ENCODE measurements at regions not wholly inside any gene's neighbourhood (a gene's known extent, or its start where the extent isn't known, plus 50 kb on each side); places are given as distances from the start of the nearest gene placed in this dataset.
"Not testable (repeated sequence)": the region's sequence is repeated elsewhere in the genome, so short reads cannot be mapped to it uniquely, and the experiment has no call there.

GRCh38 chr4:77308843-77309242, 151.8 kb downstream of the CCNG2 start:
- peak in 1 of 2 experiments; percentile 1 for DNase-seq

DNA sequence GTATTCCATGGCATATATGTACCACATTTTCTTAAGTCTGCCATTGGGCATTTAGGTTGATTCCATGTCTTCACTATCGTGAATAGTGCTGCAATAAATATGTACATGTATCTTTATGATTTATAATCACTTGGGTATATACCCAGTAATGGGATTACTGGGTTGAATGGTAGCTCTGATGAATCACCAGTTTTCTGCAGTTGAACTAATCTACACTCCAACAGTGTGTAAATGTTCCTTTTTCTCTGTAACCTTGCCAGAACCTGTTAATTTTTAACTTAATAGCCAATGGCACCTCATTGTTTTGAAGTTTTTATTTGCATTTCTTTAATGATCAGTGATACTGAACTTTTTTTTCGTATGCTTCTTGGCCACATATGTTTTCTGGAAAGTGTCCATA, 152.5 kb downstream of the CCNG2 start:
- DNase-seq, result no peak

- no peak for DNase-seq
Observed at GRCh38 chr4:77310931-77311330, 153.9 kb downstream of the CCNG2 start.

DNA sequence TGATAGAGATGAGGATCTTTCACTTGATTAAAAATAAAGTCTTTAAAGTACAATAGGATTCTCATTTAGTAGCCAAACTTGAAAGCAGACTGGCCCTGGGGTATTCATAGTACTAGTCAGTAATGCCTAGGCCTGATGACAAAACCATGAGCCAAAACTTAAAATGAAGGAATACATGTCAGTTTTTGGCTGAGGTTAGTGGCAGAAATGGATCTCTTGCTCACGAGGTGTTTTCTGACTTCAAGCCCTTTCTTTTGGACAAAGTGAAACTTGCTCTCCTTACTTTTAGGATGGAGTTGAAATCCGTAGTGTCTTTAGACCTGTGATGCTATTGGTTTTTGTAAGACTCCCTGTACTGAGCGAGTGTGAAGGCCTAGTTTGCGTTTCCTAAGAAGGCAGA, 157.7 kb downstream of the CCNG2 start:
- DNase-seq, result no peak

DNA sequence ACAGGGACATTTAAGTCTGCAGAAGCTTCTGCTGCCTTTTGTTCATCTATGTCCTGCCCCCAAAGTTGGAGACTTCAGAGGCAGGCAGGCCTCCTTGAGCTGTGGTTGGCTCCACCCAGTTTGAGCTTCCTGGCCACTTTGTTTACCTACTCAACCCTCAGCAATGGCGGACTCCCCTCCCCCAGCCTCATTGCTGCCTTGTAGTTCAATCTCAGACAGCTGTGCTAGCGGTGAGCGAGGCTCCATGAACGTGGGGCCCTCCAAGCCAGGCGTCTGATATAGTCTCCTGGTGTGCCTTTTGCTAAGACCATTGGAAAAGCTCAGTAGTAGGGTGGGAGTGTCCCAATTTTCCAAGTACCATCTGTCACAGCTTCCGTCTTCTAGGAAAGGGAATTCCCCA, 170.1 kb downstream of the CCNG2 start:
- no peak for DNase-seq

DNA sequence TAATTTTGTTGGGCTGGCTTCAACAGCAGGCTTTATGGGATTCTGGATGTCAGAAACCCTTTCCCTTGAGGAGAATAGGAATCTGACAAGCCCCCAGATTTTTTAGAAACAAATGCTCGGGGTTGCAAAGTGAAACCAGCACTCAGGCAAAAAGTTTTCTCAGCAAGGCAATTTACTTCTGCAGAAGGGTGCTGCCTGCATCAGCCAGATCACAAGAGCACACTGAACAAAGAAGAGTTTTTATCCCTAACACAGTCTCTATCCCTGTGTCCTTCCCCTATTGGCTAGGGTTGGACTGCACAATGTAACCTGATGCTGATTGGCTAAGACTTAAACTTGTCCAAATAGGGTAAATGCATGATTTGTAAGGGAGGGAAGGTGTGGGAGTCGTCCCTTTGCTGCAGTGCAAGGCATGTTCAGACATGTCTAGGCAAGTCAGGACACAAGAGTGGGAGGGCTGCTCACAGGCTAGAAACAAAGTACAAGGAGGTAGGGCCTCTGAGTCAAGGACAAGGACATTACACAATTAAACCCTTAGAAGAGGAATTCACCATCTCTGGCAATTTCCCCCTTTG, 175.8 kb downstream of the CCNG2 start:
- DNase-seq, result no peak

GRCh38 chr4:77336411-77337142, 179.6 kb downstream of the CCNG2 start:
- DNase-seq, result no peak

DNA sequence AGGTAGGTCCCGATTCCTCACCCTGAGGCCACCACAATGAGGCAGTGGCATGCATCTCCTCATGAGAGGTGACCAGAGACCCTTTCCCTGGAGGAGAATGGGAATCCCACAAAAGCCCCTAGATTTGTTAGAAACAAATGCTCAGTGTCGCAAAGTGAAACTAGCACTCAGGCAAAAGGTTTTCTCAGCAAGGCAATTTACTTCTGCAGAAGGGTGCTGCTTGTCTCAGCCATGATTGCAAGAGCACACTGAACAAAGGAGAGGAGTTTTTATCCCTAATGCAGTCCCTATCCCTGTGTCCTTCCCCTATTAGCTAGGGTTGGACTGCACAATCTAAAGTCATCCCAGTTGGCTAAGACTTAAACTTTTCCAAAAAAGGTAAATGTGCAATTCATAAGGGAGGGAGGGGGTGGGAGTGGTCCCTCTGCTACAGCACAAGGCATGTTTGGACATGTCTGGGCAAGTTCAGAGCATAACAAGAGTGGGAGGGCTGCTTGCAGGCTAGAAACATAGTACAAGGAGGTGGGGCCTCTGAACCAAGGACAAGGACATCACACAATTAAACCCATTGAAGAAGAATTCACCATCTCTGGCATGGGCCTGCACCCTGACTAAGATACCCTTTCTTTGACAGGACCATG, 185.3 kb downstream of the CCNG2 start:
- DNase-seq, result no peak

DNA sequence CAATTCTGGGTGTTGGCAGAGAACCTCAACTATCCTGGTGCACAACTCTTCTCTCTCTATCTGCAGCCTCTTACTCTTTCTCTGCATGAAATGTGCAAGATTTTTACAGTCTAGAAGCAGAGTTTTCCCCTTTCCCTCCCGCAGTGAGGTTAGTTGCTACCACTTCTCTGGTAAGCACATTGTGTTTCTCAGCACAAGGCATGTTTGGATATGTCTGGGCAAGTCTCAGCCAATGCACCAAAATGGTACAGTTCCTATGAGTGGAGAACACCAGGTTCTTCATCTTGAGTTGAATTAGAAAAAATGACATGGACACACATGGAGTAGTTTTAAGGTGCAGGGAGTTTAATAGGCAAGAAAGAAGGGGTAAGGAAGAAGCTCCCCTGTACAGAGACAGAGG, 187.0 kb downstream of the CCNG2 start:
- no peak for DNase-seq

DNA sequence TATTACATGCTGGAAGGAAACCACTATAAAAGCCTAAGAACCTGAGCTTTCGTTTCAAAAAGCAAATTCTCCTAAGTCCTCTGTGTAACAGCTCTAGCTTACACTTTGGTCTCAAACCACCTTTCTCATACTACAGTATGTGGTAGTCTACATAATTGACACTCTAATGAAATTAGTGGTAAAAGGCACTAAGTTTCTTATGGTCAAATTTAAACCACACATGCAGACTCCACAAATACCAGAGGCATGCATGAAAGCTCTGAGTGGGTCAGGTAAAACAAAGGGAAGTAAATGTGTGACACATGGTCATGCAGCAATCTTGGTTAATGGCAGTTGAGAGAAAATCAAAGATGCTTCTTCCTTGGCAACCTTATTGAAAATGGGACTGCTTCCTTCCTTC, 187.8 kb downstream of the CCNG2 start:
- DNase-seq, result no peak

DNA sequence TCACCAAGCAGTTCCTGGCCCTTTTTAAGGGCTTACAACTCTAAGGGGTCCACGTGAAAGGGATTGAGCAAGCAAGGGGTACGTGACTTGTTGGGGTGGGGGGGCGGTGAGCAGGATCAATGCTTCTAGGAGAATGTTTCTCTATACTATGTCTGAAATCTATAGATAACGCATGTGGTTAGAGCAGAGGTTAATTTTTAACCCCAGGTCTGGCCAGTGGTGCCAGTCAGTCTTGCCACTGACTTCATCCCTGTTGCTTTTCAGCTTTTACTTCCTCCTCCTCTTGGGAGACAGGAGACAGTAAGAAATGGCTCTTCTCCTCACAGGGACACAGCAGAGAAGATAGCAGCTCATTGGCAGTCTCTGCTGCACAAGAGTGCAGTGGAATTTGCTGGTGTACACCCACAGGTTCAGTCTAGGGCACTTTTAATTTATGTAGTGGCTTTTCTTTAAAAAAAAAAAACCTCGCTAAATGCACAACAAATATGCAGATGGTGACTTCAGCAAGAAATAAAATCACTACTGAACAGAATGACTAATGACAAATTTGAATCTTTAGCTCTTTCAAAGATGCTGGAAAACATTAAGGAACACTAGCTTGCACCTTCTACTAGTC, 190.5 kb downstream of the CCNG2 start:
- no peak for DNase-seq

DNA sequence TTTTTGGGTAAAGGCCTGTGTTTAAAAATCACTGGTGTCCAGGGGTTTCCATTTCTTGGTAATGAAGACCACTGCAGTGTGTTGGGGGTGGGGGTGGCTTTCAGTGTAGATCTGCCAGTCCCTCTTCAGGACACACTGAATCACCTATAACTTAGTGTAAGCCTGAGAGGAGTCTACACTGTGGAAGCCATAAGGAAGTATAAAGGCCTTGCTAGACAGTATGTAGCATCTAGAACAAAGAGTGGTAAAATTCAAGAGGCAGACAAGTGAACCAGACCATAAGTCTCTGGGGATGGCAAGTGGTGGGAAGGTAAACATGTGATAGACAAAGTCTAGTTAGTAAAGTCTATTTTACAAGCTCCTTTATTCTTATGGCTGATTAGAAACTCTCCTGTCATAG, 191.8 kb downstream of the CCNG2 start:
- DNase-seq, result no peak

- no peak for DNase-seq
Observed at GRCh38 chr4:77349364-77349763, 192.4 kb downstream of the CCNG2 start.

DNA sequence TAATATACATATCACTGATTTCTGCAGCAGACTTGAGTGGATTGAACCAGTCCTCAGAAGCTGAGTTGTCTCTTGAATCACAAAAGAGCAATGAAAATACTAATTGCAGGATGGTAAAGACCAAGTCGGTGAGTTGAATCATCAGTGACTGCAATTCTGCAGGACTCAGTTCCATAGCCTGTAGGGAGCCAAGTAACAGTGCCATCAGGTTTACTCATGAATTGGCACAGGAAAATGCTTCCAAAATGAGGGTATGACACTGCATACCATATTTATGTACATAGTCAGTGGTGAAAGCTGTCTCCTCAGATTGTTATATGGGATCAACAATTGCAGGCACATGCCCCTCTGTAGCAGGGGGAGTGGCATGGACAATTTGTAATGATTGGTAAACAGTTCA, 192.8 kb downstream of the CCNG2 start:
- DNase-seq, result no peak

DNA sequence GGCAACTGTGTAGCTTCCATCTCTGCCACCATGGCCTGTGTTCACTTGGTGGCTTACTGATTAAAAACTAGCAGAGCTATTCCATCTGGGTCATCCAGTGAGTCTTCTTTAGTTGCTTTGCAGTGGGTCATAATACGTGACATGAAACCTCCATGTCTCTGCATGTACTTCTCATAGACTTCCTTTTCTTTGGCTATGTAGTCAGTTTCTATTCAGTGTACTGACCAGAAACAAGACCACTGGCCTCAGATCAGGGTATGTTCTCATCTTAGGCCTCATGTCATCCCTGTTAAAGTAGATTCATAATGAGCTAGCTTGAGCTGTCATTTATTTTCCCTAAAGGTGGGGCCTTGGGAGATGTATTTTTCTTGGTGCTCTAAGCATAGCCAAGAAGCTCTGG, 195.2 kb downstream of the CCNG2 start:
- DNase-seq, result no peak

GRCh38 chr4:77353724-77354315, 196.8 kb downstream of the CCNG2 start:
- not testable (repeated sequence) for DNase-seq

GRCh38 chr4:77354550-77354949, 197.5 kb downstream of the CCNG2 start:
- no peak for DNase-seq

GRCh38 chr4:77355731-77356130, 198.7 kb downstream of the CCNG2 start:
- DNase-seq, result no peak

GRCh38 chr4:77358315-77358928, 201.4 kb downstream of the CCNG2 start:
- DNase-seq, result peak in 1 of 2 experiments; percentile 14

DNA sequence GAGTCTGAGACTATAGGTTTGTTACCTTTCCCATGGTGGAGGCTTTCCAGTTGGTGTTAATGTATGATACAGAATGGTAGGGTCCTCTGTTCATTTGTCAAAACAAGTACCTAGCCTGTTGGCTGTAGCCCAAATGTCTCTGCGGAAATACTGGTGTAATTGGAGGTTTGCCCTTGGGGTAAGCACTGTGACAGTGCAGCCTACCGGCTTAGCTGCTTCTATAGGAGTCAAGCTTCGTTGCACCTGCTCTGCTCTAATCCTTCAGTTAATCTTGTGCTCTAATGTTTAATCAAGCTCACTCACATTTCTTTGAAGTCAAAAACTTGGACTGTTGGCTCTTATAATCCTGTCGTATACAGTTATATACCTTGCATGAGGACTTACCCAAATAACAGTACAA, 203.4 kb downstream of the CCNG2 start:
- DNase-seq, result no peak

GRCh38 chr4:77366876-77367275, 209.9 kb downstream of the CCNG2 start:
- DNase-seq, result not testable (repeated sequence)

DNA sequence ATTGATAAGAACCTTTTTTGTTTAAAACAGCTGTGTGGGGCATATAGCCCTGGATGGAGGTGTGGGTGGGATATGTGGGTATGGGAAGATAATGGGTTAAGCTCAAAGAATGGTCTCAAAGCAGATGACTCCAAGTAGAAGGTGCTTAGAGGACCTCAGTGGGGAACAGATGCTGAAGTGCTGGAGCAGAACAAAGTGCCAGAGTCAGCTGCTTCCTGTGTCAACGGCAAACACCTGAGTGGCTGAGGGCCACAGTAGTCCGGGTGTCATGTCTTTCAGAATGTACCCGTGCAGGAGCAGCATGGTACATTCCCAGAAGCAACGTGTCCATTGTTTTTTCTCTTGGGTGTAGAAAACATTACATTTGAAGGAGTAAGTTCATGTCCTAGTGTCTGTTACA, 210.6 kb downstream of the CCNG2 start:
- DNase-seq, result no peak

DNA sequence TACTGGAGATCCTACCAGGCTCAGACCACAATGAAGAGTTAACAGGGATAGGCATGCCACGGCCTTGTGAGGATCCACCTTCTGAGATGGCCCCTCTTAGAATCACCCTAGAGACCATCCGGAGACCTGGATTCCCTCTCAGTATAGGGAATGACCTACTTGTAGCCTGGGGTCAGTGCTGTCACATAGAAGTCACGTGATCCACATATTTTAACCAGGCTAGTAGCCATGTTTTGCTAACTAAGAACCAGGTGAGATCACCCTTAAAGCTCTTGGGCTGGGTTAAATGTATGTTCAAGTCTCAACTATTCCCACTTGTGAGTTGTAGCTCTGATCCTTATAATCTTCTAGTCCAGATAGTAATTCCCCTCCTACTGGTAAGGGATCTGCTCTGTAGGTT, 215.4 kb downstream of the CCNG2 start:
- DNase-seq, result no peak
